ENCODE measurements at regions not wholly inside any gene's neighbourhood (a gene's known extent, or its start where the extent isn't known, plus 50 kb on each side); places are given as distances from the start of the nearest gene placed in this dataset.
A peak's percentile ranks its signal among the peaks of the same experiment; 100 is the strongest.
"Not testable (repeated sequence)": the region's sequence is repeated elsewhere in the genome, so short reads cannot be mapped to it uniquely, and the experiment has no call there.

DNA sequence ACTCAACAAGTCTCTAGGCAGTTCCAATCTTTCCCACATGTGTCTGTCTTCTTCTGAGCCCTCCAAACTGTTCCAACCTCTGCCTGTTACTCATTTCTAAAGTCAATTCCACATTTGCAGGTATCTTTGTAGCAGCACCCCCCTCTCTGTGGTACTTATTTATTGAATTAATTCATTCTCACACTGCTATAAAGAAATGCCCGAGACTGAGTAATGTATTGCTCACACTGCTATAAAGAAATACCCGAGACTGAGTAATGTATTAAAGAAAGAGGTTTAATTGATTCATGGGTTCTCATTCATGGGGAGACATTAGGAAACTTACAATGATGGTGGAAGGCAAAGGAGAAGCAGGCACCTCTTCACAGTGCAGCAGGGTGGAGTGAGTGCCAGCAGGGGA lies 1413.8 kb downstream of the SI start:
- no peak for DNase-seq (ENCODE audit: low read depth)

DNA sequence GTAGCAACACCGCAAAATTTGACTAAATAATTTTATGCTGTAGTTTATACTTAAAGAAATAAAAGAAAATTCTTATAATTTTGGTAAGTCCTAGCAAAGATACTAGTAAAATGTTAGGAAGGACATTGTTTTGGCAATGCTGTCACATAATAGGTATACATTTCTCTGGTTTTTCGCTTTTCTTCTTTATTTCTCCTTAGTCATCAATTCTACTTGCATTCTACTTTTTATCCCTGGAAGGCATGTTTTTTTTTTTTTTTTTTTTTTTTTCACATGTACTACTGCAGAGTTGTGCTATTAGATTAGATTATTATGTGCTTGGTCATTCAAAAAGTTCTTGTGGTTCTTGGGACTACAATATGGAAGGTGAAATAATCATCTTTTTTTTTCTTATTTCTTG lies 1421.2 kb downstream of the SI start:
- no peak for DNase-seq (ENCODE audit: low read depth)

DNA sequence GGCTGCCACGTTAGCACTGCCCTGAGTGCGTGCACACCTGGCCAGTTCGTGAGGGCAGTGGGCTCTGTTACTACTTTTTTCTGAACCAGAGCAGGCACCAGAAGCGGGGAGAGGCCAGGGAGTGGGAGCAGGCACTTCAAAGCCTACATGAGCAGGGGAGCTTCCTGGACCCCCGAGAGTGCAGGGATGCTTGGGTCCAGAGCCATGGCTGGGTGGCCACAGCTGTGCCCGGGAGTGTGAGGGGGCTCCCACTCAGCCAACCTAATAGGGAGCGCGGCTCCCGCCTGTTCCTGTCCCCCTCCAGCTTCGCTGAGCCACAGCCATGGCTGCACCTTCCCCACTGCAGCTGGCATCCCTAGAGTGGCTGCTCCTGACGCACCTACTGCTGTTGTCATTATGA lies 1423.3 kb downstream of the SI start:
- DNase-seq (ENCODE audit: low read depth) = no peak

DNA sequence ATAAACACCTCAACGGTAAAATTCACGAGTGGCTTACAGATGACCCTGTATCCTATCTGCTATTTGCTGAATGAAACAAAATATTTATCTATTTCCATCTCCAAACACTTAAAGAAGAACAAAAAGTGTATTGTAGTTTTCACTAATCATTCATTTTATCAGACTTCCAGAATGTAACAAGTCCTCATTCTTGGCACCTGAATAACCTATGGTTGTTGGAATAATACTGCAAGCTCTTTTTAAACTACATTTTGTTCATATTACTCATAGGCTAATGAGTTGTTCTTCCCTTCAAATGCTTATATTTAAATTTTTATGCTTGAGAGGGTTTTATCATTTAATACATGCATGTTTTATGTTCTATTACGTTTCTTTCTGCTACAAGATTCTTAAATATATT lies 1434.1 kb downstream of the SI start:
- DNase-seq (ENCODE audit: low read depth) = no peak

DNA sequence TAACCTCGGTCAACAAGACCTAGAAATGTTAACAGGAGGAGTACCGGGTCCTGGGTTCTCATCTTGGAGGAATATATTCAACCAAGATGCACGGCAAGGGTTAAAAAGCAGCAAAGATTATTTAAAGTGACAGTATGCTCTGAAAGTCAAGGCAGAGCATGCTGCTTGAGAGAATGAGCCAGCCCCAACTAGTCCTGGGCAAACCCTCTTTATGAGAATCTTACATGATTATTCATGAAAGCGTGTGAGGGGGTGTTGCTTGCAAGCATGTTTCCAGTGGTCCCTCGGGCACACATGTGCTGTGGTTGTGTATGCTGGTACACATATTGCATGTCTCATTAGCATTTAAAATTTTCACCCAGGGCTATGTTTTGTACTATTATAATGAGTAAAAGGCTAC lies 1445.6 kb downstream of the SI start:
- DNase-seq (ENCODE audit: low read depth) = no peak

DNA sequence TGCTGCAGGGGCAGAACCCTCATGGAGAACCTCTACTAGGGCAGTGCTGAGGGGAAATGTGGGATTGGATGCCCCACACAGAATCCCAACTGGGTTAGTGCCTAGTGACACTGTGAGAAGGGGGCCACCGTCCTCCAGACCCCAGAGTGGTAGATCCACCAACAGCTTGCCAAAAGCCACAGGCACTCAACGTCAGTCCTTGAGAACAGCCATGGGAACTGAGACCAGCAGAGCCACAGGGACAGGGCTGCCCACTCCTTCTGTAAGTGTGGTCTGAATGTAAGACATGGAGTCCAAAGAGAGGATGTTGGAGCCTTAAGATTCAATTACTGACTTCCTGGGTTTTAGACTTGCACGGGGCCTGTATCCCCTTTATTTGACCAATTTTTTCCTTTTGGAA lies 1451.5 kb downstream of the SI start:
- DNase-seq (ENCODE audit: low read depth) = no peak

DNA sequence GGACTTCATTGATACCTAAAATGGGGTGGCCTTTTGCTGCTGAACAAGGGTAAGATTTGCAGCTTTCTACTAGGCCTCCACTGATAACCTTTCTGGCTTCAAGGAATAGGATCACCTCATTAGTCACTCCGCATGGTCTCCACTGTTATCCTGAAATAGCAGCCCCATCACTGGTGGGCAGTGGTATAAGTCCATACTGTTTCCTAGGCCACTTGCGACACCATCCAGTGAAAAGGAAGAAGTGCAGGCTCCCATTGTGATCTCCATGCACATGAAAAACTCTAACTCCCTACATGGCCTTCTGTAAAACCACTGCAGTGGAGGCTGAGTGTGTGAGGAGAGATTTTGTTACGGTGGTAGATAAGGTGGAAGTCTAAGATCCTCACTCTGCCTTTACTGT lies 1455.9 kb downstream of the SI start:
- DNase-seq (ENCODE audit: low read depth) = peak; percentile 72

DNA sequence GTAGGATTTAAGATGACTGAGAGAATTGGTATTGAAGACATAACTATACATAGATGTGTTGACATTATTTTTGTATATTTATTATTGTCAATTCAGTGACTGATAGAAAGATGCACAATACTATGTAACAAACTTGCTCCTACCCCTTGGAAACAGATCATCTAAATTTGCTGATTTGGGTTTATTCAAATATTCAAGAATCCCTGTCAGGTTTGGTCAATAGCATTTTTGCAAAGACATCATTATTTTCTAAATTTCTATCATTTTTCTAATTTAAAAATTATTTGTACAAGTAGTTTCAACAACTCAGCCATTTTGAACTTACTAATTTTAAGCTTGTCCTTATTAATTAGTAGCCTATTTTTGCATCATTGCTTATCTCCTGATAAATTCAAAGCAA lies 1463.4 kb downstream of the SI start:
- DNase-seq (ENCODE audit: low read depth) = no peak

DNA sequence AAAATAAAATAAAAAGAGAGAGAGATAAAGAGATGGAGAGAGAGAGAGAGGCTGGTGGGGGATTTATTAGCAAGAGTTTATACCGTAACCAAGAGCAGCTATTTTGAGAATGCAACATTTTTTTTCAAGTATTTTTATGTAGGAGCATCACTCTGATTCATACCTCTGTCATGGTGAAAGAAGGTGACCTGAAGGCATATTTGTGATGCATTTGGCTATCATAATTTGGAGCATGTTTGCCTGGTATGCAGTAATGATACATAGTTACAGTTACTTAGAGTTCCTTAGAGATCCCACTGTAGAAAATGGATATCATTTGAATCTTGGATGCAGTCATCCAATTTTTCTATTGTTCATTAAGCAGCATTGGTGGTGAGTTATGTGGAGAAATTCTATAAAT lies 1472.4 kb downstream of the SI start:
- DNase-seq (ENCODE audit: low read depth) = no peak

DNA sequence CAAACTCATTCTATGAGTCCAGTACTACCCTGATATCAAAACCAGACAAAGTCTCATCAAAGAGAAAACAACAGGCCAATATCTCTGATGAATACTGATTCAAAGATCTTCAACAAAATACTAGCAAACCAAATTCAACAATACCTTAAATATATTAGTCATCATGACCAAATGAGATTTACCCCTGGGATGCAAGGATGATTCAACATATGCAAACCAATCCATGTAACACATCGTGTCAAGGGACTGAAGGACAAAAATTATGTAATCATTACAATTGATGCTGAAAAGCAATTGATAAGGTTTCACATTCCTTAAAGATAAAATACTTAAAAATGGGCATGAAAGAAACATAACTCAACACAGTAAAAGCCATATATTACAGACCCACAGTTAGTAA lies 1476.9 kb downstream of the SI start:
- DNase-seq (ENCODE audit: low read depth) = no peak

DNA sequence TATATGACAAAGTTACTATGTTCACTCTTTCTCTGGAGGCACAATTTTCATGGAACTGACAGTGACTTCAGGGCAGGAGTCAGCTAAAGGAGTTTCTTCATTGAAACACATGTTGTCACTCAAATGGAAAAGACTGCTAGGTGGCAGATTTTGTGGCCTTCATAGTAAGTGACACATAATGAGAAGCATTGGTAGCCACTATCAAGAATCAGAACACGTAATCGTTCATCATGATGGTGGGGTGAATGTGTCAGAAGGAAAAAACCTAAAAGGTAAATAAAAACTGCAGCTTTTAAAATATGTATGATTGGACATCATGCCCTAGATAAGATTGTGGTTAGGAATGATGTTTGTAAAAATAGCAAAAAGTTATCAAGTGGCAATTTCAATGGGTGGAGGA lies 1491.0 kb downstream of the SI start:
- DNase-seq (ENCODE audit: low read depth) = no peak

DNA sequence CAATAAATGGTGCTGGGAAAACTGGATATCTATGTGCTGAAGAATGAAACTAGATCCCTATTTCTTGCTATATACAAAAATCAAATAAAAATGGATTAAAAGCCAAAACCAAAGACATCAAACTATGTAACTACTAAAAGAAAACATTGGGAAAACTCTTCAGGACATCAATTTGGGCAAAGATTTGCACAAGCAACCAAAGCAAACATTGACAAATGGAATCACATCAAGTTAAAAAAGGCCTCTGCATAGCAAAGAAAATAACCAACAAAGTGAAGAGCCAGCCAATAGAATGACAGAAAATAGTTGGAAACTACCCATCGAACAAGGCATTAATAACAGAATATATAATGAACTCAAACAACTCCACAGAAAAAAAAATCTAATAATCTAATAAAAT lies 1495.3 kb downstream of the SI start:
- no peak for DNase-seq (ENCODE audit: low read depth)

DNA sequence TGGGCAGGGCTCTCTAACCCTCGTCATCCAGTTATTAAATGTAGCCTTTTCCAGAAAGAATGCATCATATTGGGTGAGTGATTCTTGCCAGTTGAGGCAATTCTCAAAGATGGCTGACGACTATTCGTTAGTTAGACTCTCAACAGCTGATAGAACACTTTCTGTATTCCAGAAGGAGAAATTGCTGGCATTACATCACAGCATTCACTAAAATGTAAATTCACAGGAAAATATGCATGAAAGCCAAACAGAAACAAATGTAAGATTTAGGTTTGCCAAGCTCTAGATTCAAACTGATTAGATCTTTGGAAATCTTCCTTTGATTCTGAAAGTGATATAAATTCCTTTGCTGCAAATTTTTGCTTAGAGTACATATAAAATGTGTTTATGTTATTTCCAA lies 1501.0 kb downstream of the SI start:
- no peak for DNase-seq (ENCODE audit: low read depth)

DNA sequence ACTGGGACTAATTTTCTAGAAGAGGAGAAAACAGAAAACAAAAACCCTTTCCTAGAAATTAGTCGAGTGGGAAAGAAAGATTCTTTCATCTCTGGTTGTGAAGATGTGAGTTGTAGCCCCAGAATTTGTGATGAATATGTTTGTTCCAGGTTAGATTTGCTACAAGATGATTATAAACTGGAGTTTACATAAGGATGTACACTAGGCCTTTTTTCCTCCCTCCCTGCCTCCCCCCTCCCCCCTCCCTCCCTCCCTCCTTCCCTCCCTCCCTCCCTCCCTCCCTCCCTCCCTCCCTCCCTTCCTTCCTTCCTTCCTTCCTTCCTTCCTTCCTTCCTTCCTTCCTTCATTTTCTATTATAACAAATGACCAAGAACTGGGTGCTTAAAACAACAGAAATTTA lies 1502.0 kb downstream of the SI start:
- DNase-seq (ENCODE audit: low read depth) = no peak

DNA sequence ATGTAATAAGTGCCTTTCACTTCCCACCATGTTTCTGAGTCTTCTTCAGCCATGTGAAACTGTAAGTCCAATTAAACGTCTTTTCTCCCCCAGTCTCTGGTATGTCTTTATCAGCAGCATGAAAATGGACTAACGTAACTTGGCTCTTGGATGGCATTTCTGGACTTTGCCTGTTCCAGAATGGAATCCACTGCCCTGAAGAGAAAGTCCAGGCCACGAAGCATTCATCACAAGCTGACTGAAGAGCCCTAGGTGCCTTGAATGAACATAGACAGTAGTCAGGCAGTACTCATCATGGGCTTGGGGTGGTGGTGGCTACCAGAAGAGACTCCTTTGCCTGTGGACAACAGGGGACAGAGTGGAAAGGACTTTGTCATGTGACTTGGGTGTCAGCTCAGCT lies 1505.0 kb downstream of the SI start:
- peak; percentile 8 for DNase-seq (ENCODE audit: low read depth)

DNA sequence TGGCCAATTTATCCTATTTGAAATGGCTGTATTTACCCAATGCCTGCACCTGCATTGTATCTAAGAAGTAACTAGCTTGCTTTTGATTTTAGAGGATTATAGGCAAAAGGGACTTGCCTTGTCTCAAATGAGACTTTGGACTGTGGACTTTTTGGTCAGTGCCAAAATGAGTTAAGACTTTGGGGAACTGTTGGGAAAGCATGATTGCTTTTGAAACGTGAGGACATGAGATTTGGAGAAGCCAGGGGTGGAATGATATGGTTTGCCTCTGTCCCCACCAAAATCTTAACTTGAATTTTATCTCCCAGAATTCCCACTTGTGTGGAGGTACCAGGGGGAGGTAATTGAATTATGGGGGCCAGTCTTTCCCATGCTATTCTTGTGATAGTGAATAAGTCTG lies 1505.4 kb downstream of the SI start:
- no peak for DNase-seq (ENCODE audit: low read depth)

DNA sequence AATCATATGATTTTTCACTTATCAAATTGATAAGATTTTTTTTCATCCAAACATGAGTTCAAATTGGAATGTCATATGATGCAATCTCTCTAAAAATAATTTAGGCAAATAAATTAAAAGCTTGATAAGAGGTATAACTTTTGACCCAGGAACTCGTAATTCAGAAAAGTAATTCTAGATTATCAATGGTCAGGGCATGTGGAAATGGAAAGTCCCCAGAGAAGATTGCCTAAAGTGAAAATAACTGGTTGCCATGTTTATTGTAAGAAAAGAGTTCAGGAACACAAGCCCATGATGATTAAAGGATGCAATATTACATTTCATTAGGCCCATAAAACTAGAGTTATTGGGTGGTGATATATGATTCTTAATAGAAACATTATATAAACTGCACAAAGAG lies 1514.8 kb downstream of the SI start:
- no peak for DNase-seq (ENCODE audit: low read depth)

DNA sequence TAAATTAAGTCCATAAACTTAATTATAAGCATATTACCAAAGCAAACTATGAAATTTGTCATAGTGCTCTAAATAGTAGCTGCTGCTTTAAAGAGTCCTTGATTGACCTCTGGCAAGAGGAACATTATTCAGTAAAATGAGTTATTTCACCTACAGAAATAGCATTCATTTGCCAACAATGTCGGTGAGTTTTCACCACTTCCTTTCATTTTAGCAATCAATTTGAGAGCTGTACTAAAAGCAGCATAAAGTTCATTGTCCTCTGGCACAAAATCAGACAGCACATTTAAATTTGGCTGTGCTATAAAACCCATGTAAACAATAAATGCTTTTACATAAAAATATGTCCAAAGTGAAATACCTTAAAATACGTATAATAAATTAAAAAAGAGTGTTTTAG lies 1515.7 kb downstream of the SI start:
- no peak for DNase-seq (ENCODE audit: low read depth)

DNA sequence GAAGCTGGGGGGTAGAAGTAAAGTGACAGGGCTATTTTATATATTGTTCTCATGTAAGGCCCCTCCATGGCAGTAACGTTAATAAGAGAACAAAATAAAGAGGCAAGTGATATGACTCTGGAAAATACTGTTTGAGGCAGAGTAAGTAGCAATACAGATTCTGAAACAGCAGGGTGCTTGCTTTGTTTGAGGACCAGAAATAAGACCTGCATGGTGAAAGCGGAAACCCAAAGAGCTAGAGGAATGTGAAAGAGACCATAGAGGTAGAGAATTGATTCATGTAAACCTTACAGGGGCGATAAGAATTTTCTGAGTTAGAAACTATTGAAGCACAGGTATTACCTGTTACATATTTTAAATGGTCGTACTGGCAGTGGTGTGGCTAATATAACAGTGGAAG lies 1517.1 kb downstream of the SI start:
- DNase-seq (ENCODE audit: low read depth) = no peak

DNA sequence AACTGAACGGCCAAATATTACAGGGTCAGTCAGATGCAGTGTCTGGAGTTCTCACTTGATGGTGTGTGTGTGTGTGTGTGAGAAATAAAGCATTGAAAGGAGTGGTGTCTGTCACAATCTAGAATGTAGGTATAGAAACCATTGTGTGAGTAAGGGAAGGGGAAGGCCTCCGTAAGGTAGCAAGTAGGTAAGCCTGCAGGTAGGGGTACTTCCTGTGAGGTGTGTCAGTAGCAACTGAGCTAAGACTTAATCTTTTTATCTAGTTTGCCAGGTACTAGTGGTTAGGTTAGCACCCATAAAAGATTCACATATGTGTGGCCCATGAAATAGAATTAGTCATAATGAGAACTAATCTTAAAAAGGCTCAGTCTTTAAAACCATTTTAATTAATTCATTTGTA lies 1517.8 kb downstream of the SI start:
- DNase-seq (ENCODE audit: low read depth) = no peak

DNA sequence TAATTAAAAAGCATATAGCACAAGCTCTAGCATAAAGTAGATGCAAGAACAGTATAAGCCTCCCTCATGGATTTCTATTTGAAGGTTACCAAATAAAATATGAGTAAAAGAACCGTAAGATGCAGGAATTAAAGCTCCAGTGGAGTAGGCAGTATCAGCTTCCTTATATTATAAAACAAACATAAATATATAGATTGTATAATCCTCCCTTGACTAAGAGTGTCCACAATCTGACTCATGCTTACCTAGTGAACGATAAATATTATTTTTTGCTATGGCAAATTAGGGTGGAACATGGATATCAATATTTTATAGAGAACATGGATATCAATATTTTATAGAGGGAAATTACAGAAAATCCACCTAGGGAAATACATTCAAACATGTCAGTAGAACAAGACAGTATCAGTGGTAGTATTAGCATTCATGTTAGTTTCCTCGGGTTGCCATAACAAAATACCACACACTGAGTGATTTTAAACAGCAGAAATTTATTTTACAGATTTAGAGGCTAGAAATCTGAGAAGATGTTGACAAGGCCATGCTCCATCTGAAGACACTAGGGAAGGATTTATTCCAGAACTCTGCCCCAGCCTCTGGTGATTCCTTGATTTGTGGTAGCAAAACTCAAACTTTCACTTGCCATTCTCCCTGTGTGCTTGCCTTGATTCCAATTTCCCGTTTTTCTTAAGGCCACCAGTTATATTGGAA lies 1521.3 kb downstream of the SI start:
- no peak for DNase-seq (ENCODE audit: low read depth)

DNA sequence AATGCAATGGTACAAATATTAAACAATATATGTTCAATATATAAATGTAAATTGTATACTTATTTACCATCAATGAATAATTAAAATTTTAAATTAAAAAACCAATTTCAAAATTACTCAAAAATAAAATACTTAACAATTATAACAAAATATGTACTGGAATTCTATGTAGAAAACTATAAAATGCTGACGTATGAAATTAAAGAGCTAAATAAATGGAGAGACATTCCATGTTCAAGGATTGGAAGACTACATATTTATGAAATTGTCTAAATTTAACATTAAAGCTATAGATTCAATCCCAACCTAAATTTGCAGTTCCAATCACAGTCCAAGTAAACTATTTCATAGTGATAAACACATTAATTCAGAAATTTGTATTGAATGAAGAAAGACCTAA lies 1522.4 kb downstream of the SI start:
- no peak for DNase-seq (ENCODE audit: low read depth)

DNA sequence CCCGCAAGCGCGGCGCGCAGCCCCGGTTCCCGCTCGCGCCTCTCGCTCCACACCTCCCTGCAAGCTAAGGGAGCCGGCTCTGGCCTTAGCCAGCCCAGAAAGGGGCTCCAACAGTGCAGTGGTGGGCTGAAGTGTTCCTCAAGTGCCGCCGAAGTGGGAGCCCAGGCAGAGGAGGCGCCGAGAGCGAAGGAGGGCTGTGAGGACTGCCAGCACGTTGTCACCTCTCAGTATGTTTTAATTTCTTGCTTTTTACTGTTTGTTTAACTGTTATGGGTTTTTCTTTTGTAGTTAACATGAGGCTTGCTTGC lies 1525.7 kb downstream of the SI start:
- DNase-seq (ENCODE audit: low read depth) = no peak

DNA sequence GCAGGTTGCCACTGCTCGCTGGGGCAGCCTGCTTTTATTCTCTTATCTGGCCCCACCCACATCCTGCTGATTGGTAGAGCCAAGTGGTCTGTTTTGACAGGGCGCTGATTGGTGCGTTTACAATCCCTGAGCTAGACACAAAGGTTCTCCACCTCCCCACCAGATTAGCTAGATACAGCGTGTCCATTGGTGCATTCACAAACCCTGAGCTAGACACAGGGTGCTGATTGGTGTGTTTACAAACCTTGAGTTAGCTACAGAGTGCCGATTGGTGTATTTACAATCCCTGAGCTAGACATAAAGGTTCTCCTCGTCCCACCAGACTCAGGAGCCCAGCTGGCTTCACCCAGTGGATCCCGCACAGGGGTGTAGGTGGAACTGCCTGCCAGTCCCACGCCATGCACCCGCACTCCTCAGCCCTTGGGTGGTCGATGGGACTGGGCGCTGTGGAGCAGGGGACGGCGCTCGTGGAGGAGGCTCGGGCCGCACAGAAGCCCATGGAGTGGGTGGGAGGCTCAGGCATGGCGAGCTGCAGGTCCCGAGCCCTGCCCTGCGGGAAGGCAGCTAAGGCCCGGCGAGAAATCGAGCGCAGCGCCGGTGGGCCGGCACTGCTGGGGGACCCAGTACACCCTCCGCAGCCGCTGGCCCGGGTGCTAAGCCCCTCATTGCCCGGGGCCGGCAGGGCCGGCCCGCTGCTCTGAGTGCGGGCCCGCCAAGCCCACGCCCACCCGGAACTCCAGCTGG lies 1526.2 kb downstream of the SI start:
- not testable (repeated sequence) for DNase-seq (ENCODE audit: low read depth)
